GM13976 (cell line): ENCODE measurements at regions not wholly inside any gene's neighbourhood (a gene's known extent, or its start where the extent isn't known, plus 50 kb on each side); places are given as distances from the start of the nearest gene placed in this dataset.
A peak's percentile ranks its signal among the peaks of the same experiment; 100 is the strongest.

ENCODE experiments used
- DNase-seq: peaks from one replicate; pipeline ENCODE4 v3.0.0; 2012; ENCODE audit warnings: low spot score
- CTCF ChIP-seq: IDR thresholded peaks from 2 replicates; pipeline ENCODE4 v1.5.1; 2012; ENCODE audit warnings: borderline replicate concordance, mild to moderate bottlenecking; ENCODE audit not compliant: insufficient read depth; ENCODE audit errors: extremely low read depth, missing control alignments, control extremely low read depth
- in situ Hi-C: fragments of 300-500 bp; cut with MboI; formaldehyde crosslinking; loops from one replicate; pipeline ENCODE4 v1.12.0; 2022; ENCODE audit warnings: low sequenced_read_pairs, mixed read lengths, inconsistent platforms; ENCODE audit not compliant: unreplicated experiment

GRCh38 chr6:3999800-4000661, 78.9 kb downstream of the FAM217A start:
- in situ Hi-C loops, result loop anchor here (25.0 kb wide), 1 partner anchor 713 kb away; no protein-coding TSS in a partner anchor
- no peak for DNase-seq
- TF ChIP-seq CTCF, result no peak

GRCh38 chr6:4004249-4004648, 74.7 kb downstream of the FAM217A start:
- TF ChIP-seq CTCF, result no peak
- DNase-seq, result no peak
- in situ Hi-C loops, result no loop called here

- TF ChIP-seq CTCF, result peak; percentile 33
- in situ Hi-C loops, result no loop called here
- DNase-seq, result peak; percentile 49
These were observed 70.5 kb downstream of the FAM217A start for GRCh38 chr6:4008324-4009047.

GRCh38 chr6:4009486-4009885, 69.5 kb downstream of the FAM217A start:
- no peak for TF ChIP-seq CTCF
- DNase-seq, result no peak
- in situ Hi-C loops, result no loop called here

- in situ Hi-C loops, result no loop called here
- no peak for TF ChIP-seq CTCF
- no peak for DNase-seq
These were observed 68.9 kb downstream of the FAM217A start for GRCh38 chr6:4010048-4010447.

- no peak for TF ChIP-seq CTCF
- in situ Hi-C loops, result no loop called here
- DNase-seq, result no peak
These were observed 68.2 kb downstream of the FAM217A start for GRCh38 chr6:4010689-4011090.
